Renal cortical epithelial cell (primary cell): ENCODE measurements at regions not wholly inside any gene's neighbourhood (a gene's known extent, or its start where the extent isn't known, plus 50 kb on each side); places are given as distances from the start of the nearest gene placed in this dataset.
"Not testable (repeated sequence)": the region's sequence is repeated elsewhere in the genome, so short reads cannot be mapped to it uniquely, and the experiment has no call there.

Source experiments
- DNase-seq: peaks from one replicate; pipeline ENCODE4 v3.0.0-alpha.2; 2011; ENCODE audit warnings: low read depth

DNA sequence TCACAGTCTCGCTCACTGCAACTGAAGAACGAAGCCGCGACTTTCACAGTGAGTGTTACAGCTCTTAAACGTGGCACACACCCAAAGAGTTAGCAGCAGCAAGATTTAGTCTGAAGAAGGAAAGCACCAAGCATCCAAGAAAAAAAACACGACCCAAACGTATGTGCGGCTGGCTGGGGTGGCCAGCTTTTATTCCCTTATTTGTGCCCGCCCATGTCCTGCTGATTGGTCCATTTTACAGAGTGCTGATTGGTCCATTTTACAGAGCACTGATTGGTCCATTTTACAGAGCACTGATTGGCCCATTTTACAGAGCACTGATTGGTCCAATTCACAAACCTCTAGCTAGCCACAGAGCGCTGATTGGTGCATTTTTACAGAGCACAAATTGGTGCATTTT, 323.0 kb upstream of the ATP10A start:
- DNase-seq, result not testable (repeated sequence)

GRCh38 chr15:26182441-26182840, 319.3 kb upstream of the ATP10A start:
- DNase-seq, result no peak

DNA sequence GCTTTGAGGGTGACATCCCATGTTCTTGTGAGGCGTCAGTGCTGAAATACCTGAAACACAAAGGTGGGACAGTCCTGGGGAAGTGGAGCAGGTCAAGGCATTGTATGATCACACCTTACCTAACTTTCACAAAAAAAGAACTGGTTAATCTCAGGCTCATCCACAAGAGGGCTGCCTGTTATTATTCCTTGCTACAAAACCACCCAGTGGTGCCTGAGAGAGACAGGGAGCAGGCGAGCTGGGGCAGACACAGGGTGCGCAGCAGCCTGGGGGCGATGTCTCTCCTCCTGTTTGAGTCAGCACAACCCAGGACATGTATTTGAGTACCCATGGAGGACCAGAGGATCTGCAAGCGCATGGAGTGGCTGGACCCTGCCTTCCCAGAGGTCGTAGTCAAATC, 316.8 kb upstream of the ATP10A start:
- no peak for DNase-seq

DNA sequence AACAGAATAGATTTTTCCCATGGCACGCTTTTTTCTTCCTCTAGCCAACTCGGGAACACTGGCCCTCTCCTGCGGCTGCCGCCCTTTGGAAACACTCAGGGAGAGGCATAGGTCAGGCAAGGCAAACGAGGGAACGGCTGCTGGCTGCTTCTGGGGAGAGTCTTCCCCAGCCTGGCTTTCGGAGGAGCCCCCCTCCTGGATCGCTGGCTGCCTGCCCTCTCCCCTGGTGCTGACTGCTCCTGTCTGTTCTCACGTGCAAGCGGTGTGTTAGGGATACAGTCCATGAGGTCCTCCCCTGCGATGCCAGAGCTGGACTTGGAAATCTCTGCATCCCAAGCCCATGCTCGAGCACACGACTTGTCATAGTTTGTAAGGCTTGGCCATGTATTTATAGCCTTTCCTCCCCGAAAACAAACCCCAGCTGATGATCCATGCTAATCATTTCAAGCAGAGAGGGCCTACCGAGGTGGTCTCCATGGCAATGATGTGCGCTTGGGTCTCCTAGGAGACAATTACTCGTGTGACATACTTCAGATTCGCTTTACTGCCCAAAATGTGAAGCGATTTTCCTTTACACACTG, 315.6 kb upstream of the ATP10A start:
- no peak for DNase-seq

DNA sequence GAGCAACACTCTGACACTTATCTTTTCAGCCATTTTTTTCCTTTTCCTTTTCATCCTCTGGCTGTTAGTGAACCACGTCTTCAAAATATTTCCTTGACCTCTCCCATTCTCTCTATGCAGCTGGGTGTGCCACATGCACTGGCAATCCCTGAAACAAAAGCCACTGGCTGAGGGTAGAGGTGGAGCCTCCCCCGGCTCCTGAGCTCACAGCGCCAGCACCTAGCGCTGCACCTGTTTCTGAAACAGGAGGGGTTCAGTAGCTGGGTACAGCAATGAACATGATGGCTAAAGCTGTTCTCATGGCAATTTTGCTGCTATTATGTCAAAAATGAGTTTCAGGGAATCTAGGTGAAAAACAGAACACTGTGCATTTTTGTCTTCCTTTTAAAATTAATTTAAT, 314.7 kb upstream of the ATP10A start:
- no peak for DNase-seq

DNA sequence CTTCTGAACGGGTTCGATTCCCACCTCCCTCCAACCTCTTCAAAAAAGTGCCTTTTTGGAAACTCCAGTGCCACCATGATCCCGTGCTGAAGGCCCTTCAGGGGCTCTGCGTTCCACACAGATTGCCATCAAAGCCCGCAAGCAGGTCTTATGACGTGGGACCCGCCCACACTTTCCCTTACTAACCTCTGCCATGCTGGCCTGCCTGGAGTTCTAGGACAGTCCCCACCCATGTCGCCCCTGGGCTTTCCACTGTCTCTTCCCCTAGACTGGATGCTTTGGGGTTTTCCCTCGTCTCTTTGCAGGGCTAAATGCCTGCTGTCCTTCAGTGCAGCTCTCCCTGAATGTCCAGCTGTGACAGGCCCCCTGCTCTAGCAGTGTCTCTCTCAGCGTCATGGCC, 313.7 kb upstream of the ATP10A start:
- DNase-seq, result no peak

DNA sequence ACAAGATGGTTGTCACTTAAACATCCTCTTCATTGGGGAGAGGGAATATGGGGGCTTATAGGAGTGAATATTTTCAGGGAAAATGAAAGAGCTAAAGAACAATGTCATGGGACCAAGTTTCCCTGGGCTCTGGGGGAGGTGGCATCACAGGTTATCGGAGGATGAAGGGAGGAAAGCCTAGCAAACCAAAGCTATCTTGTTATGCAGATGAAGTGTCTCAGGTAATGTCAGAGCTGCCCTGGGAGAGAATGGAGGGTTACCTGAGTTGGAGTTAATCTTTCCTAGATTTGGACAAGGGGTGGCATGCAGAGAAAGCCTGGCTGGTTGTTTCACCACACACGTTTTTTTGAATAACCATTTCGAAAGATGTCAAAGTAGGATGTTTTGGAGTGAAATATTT, 308.1 kb upstream of the ATP10A start:
- no peak for DNase-seq

DNA sequence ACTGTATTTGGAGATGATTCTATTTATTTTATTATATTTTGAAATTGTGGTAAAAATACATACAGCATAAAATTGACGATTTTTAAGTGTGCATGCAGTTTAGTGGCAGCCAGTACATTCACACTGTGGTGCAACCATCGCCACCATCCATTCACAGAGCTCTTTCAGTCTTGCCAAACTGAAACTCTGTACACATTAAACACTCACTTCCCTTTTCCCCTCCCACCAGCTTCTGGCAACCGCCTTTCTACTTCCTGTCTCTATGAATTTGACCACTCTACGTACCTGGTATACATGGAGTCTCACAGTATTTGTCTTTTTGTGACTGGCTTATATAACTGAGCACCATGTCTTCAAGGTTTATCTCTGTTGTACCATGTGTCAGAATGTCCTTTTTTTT, 303.3 kb upstream of the ATP10A start:
- no peak for DNase-seq

DNA sequence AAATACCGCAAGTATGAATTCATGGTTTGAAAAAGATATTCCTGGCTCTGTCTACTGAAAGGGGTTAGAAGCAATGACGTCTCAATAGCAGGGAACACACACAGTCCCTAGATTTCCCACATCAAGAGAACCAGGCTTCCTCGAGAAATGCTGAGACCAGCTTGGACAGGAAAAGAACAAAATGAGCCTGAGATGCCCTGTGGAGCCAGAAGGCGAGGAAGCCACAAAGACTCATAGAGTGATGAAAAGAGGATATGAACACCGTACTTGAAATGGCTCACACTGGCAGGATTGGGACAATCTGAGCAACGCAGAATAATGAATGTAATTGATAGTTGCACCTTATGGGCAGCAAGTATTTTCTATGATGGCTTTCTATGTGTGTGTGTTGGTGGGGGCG, 302.4 kb upstream of the ATP10A start:
- no peak for DNase-seq

DNA sequence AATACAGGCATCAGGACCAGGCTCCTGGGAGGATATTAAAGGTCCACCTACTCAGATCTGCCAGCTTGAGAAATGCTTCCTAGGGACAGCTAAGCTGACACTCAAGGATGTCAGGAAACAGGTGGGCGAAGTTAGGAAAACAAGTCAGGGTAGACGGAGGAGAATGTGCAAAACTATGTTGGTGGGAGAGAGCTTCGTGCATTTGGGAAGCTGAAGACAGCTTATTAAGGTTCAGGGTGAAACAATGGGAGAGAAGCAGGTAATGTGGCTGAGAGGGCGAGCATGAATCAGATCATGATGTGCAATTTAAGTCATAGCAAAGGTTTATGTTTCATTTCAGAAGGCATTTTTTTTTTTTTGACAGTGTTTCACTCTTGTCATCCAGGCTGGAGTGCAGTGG, 297.2 kb upstream of the ATP10A start:
- no peak for DNase-seq

DNA sequence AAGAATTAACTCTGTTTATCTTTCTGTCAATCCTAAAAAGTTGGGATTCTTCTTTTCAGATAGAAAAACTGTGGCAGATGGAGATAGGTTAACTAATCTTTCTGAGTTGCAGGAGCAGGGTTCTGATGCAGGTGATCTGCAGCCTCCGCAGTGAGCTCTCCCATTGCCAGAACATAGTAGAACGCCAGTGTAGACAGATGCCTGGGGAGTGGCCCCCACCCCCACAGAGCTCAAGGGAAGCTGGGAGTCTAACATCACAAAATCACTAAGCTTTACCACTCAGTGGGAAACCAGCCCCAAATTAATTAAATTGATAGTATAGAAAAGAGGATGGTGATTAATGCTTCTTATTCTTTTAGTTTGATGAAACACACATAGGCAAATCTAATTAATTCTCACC, 295.0 kb upstream of the ATP10A start:
- DNase-seq, result no peak

- no peak for DNase-seq
Measured at GRCh38 chr15:26157081-26157480, 294.0 kb upstream of the ATP10A start.

- no peak for DNase-seq
Measured at GRCh38 chr15:26156051-26156450, 292.9 kb upstream of the ATP10A start.

GRCh38 chr15:26148156-26148860, 285.2 kb upstream of the ATP10A start:
- DNase-seq, result no peak

DNA sequence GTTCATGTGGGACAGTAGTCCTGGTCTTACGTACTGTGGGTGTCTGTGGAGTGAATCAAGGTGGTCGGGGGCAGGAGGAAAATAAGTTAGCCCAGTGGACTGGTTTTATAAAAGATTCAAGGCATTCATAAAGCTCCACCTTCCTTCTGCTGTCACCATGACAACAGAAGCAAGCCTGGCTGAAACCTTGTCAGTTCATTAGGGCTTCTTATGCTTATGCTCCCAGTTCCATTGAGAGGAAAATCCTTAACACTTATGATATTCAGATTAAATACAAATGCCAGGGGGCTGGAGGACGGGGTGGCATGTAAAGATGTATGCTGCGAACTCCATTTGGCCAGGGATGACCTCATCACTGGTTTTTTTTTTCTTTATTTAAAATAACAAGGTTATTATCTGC, 283.1 kb upstream of the ATP10A start:
- no peak for DNase-seq

GRCh38 chr15:26145796-26146195, 282.7 kb upstream of the ATP10A start:
- no peak for DNase-seq

- no peak for DNase-seq
Measured at GRCh38 chr15:26144836-26145235, 281.7 kb upstream of the ATP10A start.

DNA sequence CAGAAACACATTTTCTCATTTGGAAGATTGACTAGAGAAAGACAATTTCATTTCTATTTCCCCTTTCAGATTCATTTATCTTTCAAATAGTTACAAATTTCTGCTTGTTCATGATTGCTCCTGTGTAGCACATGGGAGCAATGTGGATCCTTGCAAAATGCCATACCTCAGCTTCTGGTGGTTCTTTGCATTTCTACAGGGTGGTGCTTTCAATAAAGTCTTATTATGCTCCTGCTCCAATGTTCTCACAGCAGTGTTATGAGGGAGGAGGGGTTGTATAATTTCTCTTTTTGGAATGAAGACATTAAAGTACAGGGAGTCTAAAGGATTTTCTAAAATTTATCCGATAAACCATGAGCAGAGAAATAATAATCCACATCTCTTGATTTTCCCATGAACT, 280.1 kb upstream of the ATP10A start:
- DNase-seq, result no peak

DNA sequence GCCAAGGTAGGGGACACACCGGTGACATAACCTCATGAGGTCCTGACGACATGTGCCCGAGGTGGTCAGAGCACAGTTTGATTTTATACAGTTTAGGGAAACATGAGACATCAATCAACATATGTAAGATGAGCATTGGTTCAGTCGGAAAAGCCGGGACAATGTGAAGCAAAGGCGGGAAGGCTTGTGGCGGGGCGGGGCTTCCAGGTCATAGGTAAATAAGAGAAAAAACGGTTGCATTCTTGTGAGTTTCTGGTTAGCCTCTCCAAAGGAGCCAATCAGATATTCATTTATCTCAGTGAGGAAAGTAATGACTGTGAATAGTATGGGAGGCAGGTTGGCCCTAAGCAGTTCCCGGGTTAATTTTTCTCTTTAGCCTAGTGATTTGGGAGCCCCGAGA, 271.7 kb upstream of the ATP10A start:
- no peak for DNase-seq

- no peak for DNase-seq
Measured at GRCh38 chr15:26134152-26134551, 271.0 kb upstream of the ATP10A start.

GRCh38 chr15:26132811-26133210, 269.7 kb upstream of the ATP10A start:
- DNase-seq, result no peak

DNA sequence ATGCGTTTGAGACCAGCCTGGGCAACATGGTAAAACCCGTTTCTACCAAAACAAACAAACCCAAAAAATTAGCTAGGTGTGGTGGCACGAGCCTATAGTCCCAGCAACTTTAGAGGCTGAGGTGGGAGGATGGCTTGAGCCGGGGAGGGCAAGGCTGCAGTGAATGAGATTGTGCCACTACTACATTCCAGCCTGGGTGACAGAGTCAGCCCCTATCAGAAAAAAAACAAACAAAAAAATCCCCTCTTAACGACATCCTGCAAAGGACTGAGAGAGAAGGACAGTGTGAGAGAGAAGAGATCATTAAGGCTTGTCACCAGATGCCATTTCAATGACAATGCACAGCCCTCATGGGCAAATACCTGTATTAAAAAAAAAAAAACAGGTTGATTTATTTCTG, 266.7 kb upstream of the ATP10A start:
- no peak for DNase-seq

DNA sequence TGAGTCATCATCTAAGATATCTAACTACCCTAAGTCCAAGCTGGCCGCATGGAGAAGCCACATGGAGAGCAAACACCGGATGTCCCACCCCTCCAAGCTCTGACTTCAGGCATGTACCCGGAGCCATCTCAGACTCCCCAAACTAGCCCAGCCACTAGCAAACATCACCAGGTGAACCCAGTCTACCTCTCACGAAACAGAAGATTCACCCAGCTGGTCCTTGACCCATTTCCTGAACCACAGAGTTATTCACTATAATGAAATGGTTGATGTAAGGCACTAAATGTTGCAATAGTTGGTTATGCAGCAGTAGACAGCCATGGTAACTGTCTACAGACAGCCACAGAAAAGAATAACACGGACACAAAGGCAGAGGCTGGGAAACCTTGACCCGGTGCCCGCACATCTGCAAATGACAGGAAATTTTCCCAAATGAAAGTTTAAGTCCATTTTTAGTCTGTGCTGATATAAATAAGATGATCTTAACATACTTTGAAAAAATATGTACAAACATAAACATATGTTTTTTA, 265.5 kb upstream of the ATP10A start:
- DNase-seq, result no peak
